ENCODE measurements at regions not wholly inside any gene's neighbourhood (a gene's known extent, or its start where the extent isn't known, plus 50 kb on each side); places are given as distances from the start of the nearest gene placed in this dataset.
"Not testable (repeated sequence)": the region's sequence is repeated elsewhere in the genome, so short reads cannot be mapped to it uniquely, and the experiment has no call there.

DNA sequence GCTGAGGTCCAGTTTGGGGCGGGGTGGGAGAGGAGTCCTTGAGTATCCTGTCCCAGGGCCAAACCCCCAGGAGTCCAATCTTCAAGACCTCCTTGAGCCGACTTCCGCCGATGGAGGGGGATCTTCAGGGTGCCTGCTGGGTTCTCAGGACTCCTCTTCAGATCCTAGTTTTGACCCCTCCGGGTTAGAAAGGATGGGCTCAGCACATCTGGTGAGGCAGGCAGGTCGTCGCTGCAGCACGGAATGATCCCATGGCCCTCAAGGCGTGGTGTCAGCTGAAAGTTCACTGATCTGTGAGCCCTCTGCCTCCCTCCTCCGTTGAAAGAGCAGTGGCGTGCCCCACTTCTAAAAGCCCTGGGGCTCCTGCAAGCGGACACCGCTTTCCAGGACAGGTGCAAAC lies 430.0 kb downstream of the CNTNAP3B start:
- H3K36me3 ChIP-seq (ENCODE audit: control insufficient read depth in 1 of 2, insufficient read depth in 2 of 2, low read length in 1 of 2); H3K27ac ChIP-seq (ENCODE audit: low read depth in 1 of 2, low read length in 2 of 2); intact Hi-C loops (cut with DNase I); H3K9me3 ChIP-seq (ENCODE audit: control insufficient read depth, low read length); H3K27me3 ChIP-seq (ENCODE audit: control insufficient read depth in 1 of 2, insufficient read depth in 2 of 2, low read length in 1 of 2); ATAC-seq (ENCODE audit: low FRiP score); H3K4me1 ChIP-seq (ENCODE audit: control insufficient read depth in 1 of 2, insufficient read depth in 2 of 2, low read length in 2 of 2); H3K4me3 ChIP-seq (ENCODE audit: low read length in 2 of 2): not testable (repeated sequence)
- peak in 1 of 2 donors; percentile 38 for DNase-seq
- WGBS, 2 donors: 96 to 97% methylated on average over 8 to 10 of the region's 13 CpGs

DNA sequence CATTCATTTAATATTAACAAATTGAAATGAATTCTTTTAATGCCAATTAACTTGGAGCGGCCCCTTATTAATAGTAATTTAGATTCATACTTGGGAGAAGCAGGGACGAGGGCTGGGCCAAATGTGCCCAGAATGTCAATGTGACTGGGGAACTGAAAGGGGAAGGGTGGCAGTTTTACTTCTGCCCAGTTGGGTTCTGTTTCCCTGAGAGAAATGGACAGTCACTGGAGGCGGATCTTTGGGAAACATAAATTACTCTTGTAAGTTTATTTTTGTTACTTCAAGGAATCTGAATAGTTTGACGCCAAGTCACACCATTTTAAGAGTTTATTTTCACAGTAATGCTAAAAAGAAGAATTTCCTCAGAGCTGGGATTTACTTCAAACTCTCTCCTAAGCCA lies 432.1 kb downstream of the CNTNAP3B start:
- ATAC-seq (ENCODE audit: low FRiP score): not testable (repeated sequence)
- DNase-seq: peak in 1 of 2 donors; percentile 47

DNA sequence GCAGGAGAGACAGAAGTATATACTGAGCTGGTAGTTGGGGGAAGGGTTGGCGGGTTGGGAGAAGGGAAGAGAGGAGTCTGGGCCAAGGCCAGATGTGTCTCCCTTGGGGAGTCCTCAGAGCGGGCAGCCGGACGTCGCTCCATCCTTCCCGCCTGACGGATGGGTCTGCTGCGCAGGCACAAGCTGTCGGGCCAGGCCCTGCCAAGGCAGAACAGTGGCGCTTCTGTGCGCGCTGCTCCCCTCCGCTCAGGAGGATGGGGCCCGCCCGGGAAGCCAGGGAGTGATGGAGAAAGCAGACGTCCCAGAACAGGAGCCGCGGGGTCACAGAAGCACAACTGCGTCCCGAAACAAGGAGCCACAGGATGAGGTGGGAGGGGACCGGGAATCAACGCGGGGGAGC lies 449.9 kb downstream of the CNTNAP3B start:
- H3K36me3 ChIP-seq (ENCODE audit: control insufficient read depth in 1 of 2, insufficient read depth in 2 of 2, low read length in 1 of 2); H3K4me1 ChIP-seq (ENCODE audit: control insufficient read depth in 1 of 2, insufficient read depth in 2 of 2, low read length in 2 of 2); ATAC-seq (ENCODE audit: low FRiP score); H3K27ac ChIP-seq (ENCODE audit: low read depth in 1 of 2, low read length in 2 of 2); DNase-seq; H3K27me3 ChIP-seq (ENCODE audit: control insufficient read depth in 1 of 2, insufficient read depth in 2 of 2, low read length in 1 of 2); H3K4me3 ChIP-seq (ENCODE audit: low read length in 2 of 2); H3K9me3 ChIP-seq (ENCODE audit: control insufficient read depth, low read length); intact Hi-C loops (cut with DNase I): not testable (repeated sequence)
- WGBS, 2 donors: 1% methylated on average over 13 of the region's 23 CpGs; no CpG with 5 or more reads in 1 of the 2 donors

More for the DNA sequence above, 432.1 kb downstream of the CNTNAP3B start:
- H3K36me3 ChIP-seq (ENCODE audit: control insufficient read depth in 1 of 2, insufficient read depth in 2 of 2, low read length in 1 of 2); H3K27ac ChIP-seq (ENCODE audit: low read depth in 1 of 2, low read length in 2 of 2); H3K4me1 ChIP-seq (ENCODE audit: control insufficient read depth in 1 of 2, insufficient read depth in 2 of 2, low read length in 2 of 2); H3K27me3 ChIP-seq (ENCODE audit: control insufficient read depth in 1 of 2, insufficient read depth in 2 of 2, low read length in 1 of 2); H3K9me3 ChIP-seq (ENCODE audit: control insufficient read depth, low read length); intact Hi-C loops (cut with DNase I); H3K4me3 ChIP-seq (ENCODE audit: low read length in 2 of 2): not testable (repeated sequence)
- 0 to 5% methylated on average over 3 of the region's 4 CpGs for WGBS, 2 donors

DNA sequence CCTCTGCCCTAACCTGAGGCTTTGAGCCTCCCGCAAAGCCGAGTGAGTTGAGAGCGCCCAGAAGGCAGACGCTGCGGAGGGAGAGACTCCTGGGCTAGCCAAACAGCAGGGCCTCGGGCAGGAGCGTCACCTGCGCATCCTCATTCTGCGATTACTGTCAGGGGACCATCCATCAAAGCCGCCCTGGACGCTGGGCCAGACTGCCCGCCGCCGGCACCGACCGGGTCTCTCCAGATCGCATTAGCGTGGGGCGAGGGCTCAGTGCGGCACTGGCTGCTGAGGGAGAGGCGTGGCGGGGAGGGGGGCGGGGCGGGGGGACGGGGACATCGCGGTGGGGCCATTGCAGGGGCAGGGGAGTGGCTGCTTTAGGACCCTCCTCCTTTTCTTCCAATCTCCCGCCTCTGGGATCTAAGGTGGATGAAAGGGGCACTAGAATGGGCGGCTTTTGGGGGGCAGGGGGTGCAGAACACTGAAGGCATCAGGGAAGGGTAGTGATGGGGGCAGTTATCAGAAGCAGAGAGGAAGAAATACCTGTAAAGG lies 465.7 kb downstream of the CNTNAP3B start:
- DNase-seq: not testable (repeated sequence)

DNA sequence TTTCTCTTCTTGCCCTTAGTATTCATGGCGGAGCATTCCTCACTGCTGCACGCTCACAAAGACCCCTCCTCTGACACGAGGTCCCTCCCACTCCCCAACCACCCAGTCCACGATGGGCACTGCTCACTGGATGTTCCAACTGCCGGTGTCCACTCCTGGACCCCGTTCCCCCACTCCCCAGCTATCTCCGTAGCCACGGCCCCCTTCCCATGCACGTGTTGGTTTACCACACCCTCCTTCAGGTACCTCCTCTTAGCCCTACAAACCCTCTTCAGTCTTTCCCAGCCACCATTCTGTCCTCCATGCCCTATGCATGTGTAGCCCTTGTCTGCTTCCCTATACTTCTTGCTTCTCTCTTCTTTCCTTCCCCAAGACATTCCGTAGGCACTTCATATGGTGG lies 469.6 kb upstream of the ZNG1F start:
- intact Hi-C loops (cut with DNase I); H3K27me3 ChIP-seq (ENCODE audit: control insufficient read depth in 1 of 2, insufficient read depth in 2 of 2, low read length in 1 of 2); H3K4me1 ChIP-seq (ENCODE audit: control insufficient read depth in 1 of 2, insufficient read depth in 2 of 2, low read length in 2 of 2); H3K4me3 ChIP-seq (ENCODE audit: low read length in 2 of 2); H3K27ac ChIP-seq (ENCODE audit: low read depth in 1 of 2, low read length in 2 of 2); ATAC-seq (ENCODE audit: low FRiP score); H3K36me3 ChIP-seq (ENCODE audit: control insufficient read depth in 1 of 2, insufficient read depth in 2 of 2, low read length in 1 of 2); H3K9me3 ChIP-seq (ENCODE audit: control insufficient read depth, low read length): not testable (repeated sequence)
- peak in 1 of 2 donors; percentile 50 for DNase-seq
- 89 to 100% methylated on average over 1 to 2 of the region's 10 CpGs for WGBS, 2 donors

More for the DNA sequence above, 465.7 kb downstream of the CNTNAP3B start:
- 15 to 21% methylated on average over 15 to 23 of the region's 29 CpGs for WGBS, 2 donors
- ATAC-seq (ENCODE audit: low FRiP score); H3K9me3 ChIP-seq (ENCODE audit: control insufficient read depth, low read length); H3K27ac ChIP-seq (ENCODE audit: low read depth in 1 of 2, low read length in 2 of 2); H3K36me3 ChIP-seq (ENCODE audit: control insufficient read depth in 1 of 2, insufficient read depth in 2 of 2, low read length in 1 of 2); intact Hi-C loops (cut with DNase I); H3K4me3 ChIP-seq (ENCODE audit: low read length in 2 of 2); H3K4me1 ChIP-seq (ENCODE audit: control insufficient read depth in 1 of 2, insufficient read depth in 2 of 2, low read length in 2 of 2); H3K27me3 ChIP-seq (ENCODE audit: control insufficient read depth in 1 of 2, insufficient read depth in 2 of 2, low read length in 1 of 2): not testable (repeated sequence)

DNA sequence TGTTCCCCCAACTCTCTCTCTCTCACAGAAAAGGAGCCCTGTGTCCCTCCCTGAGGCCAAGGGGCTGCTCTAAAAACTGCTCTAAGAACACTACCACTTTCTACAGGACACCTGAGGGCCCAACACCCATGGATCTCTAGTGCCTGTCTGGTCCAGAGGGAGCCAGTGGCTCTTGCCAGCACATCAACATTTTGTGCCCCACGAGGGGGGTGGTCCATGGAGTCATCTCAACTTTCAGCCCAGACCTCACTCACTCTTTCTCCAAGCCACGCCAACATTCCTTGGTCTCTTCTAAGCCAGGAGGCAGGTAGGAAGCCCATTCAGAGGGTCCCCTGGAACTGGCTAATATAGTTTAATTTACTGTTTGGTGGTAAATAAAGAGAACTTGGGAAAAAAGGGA lies 469.0 kb upstream of the ZNG1F start:
- H3K36me3 ChIP-seq (ENCODE audit: control insufficient read depth in 1 of 2, insufficient read depth in 2 of 2, low read length in 1 of 2); ATAC-seq (ENCODE audit: low FRiP score); H3K27ac ChIP-seq (ENCODE audit: low read depth in 1 of 2, low read length in 2 of 2); H3K9me3 ChIP-seq (ENCODE audit: control insufficient read depth, low read length); intact Hi-C loops (cut with DNase I); H3K4me3 ChIP-seq (ENCODE audit: low read length in 2 of 2); H3K27me3 ChIP-seq (ENCODE audit: control insufficient read depth in 1 of 2, insufficient read depth in 2 of 2, low read length in 1 of 2); DNase-seq; H3K4me1 ChIP-seq (ENCODE audit: control insufficient read depth in 1 of 2, insufficient read depth in 2 of 2, low read length in 2 of 2): not testable (repeated sequence)
- 77 to 83% methylated on average over 2 of the region's 2 CpGs for WGBS, 2 donors

DNA sequence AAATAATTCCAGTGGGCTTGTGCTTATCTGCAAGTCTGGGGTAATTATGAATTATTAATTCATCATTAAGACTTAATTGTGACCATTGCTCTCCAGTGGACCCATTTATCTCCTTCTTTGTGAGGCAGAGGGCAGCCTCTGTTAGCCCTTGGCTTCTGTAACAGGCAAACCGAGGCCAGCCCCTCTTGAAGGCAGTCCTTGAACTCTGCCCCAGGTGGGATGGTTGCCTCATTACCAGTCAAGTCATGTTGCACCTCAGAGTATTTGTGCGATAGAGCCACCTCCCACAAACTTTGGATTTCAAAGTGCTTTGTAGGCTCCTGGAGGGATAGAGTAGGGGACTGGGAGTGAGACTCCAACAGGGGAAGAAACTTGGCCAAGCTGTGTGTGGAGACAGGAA lies 468.0 kb upstream of the ZNG1F start:
- peak in 1 of 2 donors; percentile 43 for DNase-seq
- H3K9me3 ChIP-seq (ENCODE audit: control insufficient read depth, low read length); H3K36me3 ChIP-seq (ENCODE audit: control insufficient read depth in 1 of 2, insufficient read depth in 2 of 2, low read length in 1 of 2); H3K4me3 ChIP-seq (ENCODE audit: low read length in 2 of 2); ATAC-seq (ENCODE audit: low FRiP score); intact Hi-C loops (cut with DNase I); H3K27me3 ChIP-seq (ENCODE audit: control insufficient read depth in 1 of 2, insufficient read depth in 2 of 2, low read length in 1 of 2); H3K4me1 ChIP-seq (ENCODE audit: control insufficient read depth in 1 of 2, insufficient read depth in 2 of 2, low read length in 2 of 2); H3K27ac ChIP-seq (ENCODE audit: low read depth in 1 of 2, low read length in 2 of 2): not testable (repeated sequence)
- 97 to 100% methylated on average over 2 of the region's 2 CpGs for WGBS, 2 donors

DNA sequence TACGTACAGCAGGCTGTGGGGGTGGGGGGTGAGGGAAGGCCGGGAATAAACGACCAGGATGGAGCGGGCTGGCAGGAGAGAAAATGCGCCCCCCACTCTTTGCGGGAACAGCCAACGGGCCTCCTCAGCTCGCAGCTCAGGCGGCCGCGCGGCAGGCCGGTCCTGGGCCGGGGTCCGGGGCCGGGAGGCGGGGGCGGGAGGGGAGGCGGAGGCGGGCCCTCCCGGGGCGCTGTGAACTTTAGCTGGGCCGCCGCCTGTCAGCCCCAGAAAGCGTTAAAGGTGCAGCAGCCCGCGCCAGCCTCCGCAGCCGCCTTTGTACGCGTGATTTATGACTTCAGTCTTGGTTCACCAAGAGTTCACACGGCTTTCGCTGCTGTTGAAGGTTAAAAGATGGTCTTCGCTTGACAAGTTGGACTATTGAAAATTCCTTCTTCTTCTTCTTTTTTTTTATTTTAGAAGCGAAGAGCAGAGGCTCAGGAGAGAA lies 466.0 kb upstream of the ZNG1F start:
- H3K4me3 ChIP-seq (ENCODE audit: low read length in 2 of 2): peak overlapping the region in 1 of 2 donors; percentile 14
- DNase-seq: peak; percentile 71 to 81
- H3K36me3 ChIP-seq (ENCODE audit: control insufficient read depth in 1 of 2, insufficient read depth in 2 of 2, low read length in 1 of 2); ATAC-seq (ENCODE audit: low FRiP score); H3K27me3 ChIP-seq (ENCODE audit: control insufficient read depth in 1 of 2, insufficient read depth in 2 of 2, low read length in 1 of 2); H3K27ac ChIP-seq (ENCODE audit: low read depth in 1 of 2, low read length in 2 of 2); H3K9me3 ChIP-seq (ENCODE audit: control insufficient read depth, low read length); H3K4me1 ChIP-seq (ENCODE audit: control insufficient read depth in 1 of 2, insufficient read depth in 2 of 2, low read length in 2 of 2); intact Hi-C loops (cut with DNase I): not testable (repeated sequence)
- WGBS, 2 donors: 8 to 10% methylated on average over 14 to 16 of the region's 35 CpGs

DNA sequence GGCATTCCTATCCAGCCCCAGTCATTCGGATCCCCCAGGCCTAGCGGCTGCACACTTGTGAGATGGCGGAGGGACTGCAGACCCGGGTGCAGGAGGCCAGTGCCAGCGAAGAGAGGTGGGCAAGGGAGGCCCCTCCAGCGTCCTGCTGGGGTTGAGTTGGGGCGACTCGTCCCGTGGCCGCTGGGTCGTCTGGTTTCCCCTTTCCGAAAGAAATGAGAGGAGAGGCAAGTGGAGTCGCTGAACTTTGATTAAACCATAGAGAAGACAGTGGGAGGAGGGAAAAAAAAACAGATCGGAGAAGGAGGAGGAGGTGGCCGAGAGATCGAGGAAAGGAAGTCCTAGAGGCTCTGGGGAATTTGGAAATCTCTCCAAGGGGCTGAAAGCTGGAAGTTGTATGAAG lies 465.2 kb upstream of the ZNG1F start:
- H3K27ac ChIP-seq (ENCODE audit: low read depth in 1 of 2, low read length in 2 of 2); intact Hi-C loops (cut with DNase I); H3K4me3 ChIP-seq (ENCODE audit: low read length in 2 of 2); ATAC-seq (ENCODE audit: low FRiP score); H3K4me1 ChIP-seq (ENCODE audit: control insufficient read depth in 1 of 2, insufficient read depth in 2 of 2, low read length in 2 of 2); H3K27me3 ChIP-seq (ENCODE audit: control insufficient read depth in 1 of 2, insufficient read depth in 2 of 2, low read length in 1 of 2); H3K36me3 ChIP-seq (ENCODE audit: control insufficient read depth in 1 of 2, insufficient read depth in 2 of 2, low read length in 1 of 2); H3K9me3 ChIP-seq (ENCODE audit: control insufficient read depth, low read length): not testable (repeated sequence)
- 81 to 86% methylated on average over 16 of the region's 16 CpGs for WGBS, 2 donors
- peak in 1 of 2 donors; percentile 55 for DNase-seq

Data from aorta (tissue), 5 donors.